GM12872 (cell line): ENCODE measurements at regions not wholly inside any gene's neighbourhood (a gene's known extent, or its start where the extent isn't known, plus 50 kb on each side); places are given as distances from the start of the nearest gene placed in this dataset.

Experiments used
- CTCF ChIP-seq: IDR thresholded peaks from 3 replicates; pipeline ENCODE4 v1.5.1; 2011; ENCODE audit warnings: low read depth, mild to moderate bottlenecking, low read length, moderate library complexity; ENCODE audit not compliant: insufficient read depth

GRCh38 chr6:66970373-66970772 is 1263.3 kb upstream of the EYS start:
- TF ChIP-seq CTCF, result no peak

- no peak for TF ChIP-seq CTCF
These were observed 1258.2 kb upstream of the EYS start for GRCh38 chr6:66965227-66965626.

- TF ChIP-seq CTCF, result no peak
These were observed 1257.2 kb upstream of the EYS start for GRCh38 chr6:66964216-66964615.

- TF ChIP-seq CTCF, result no peak
These were observed 1255.1 kb upstream of the EYS start for GRCh38 chr6:66962082-66962481.

- no peak for TF ChIP-seq CTCF
These were observed 1254.2 kb upstream of the EYS start for GRCh38 chr6:66961191-66961590.

- TF ChIP-seq CTCF, result no peak
These were observed 1242.2 kb upstream of the EYS start for GRCh38 chr6:66949191-66949661.

- no peak for TF ChIP-seq CTCF
These were observed 1241.1 kb upstream of the EYS start for GRCh38 chr6:66948106-66948505.

- TF ChIP-seq CTCF, result no peak
These were observed 1233.0 kb upstream of the EYS start for GRCh38 chr6:66940003-66940402.
